ENCODE measurements at regions not wholly inside any gene's neighbourhood (a gene's known extent, or its start where the extent isn't known, plus 50 kb on each side); places are given as distances from the start of the nearest gene placed in this dataset.

- no peaks in the 10 kb centered on the region for H3K79me2 ChIP-seq (ENCODE audit: insufficient read depth, low read length)
- H3K4me3 ChIP-seq (ENCODE audit: low read depth in 1 of 2, low read length in 2 of 2) = no peak overlapping the region
- DNase-seq (no peak), ATAC-seq (ENCODE audit: insufficient read depth, low read depth) (no peak)
- no peaks in the 10 kb centered on the region for H3K4me1 ChIP-seq (ENCODE audit: insufficient read depth, low read length)
- no peaks in the 10 kb centered on the region for H3K27me3 ChIP-seq (ENCODE audit: insufficient read depth, low read length, poor library complexity)
- no peak overlapping the region for H2AFZ ChIP-seq (ENCODE audit: low read depth, low read length)
- H3K9ac ChIP-seq (ENCODE audit: low read depth, low read length) = no peak overlapping the region
- TF ChIP-seq CTCF (IDR thresholded peaks at IDR 0.05; ENCODE audit: borderline replicate concordance, extremely low read depth, low read length, poor library complexity, severe bottlenecking) = no peak
- TF ChIP-seq EZH2 (IDR thresholded peaks at IDR 0.05; ENCODE audit: borderline replicate concordance, low read depth, low read length, severe bottlenecking) = no peak
- H4K20me1 ChIP-seq (ENCODE audit: insufficient read depth, low read length) = no peaks in the 10 kb centered on the region
- no peaks in the 10 kb centered on the region for H3K36me3 ChIP-seq (ENCODE audit: insufficient read depth, low read length)
- H3K9me3 ChIP-seq (ENCODE audit: insufficient read depth, low read length, severe bottlenecking) = no peaks in the 10 kb centered on the region
- no peak overlapping the region for H3K27ac ChIP-seq (ENCODE audit: low read length)
- H3K4me2 ChIP-seq (ENCODE audit: insufficient read depth, low read length) = no peak overlapping the region
Observed at GRCh38 chr18:56066524-56067213, 478.7 kb upstream of the TCF4 start.

GRCh38 chr18:56065086-56065485 is 477.1 kb upstream of the TCF4 start:
- Histone ChIP-seq H3K79me2 (ENCODE audit: insufficient read depth, low read length) (no peaks in the 10 kb centered on the region), H3K27ac (ENCODE audit: low read length) (no peak overlapping the region), H3K4me2 (ENCODE audit: insufficient read depth, low read length) (no peak overlapping the region), H3K9ac (ENCODE audit: low read depth, low read length) (no peak overlapping the region), H4K20me1 (ENCODE audit: insufficient read depth, low read length) (no peaks in the 10 kb centered on the region), H3K9me3 (ENCODE audit: insufficient read depth, low read length, severe bottlenecking) (no peaks in the 10 kb centered on the region), H2AFZ (ENCODE audit: low read depth, low read length) (no peak overlapping the region), H3K27me3 (ENCODE audit: insufficient read depth, low read length, poor library complexity) (no peaks in the 10 kb centered on the region), H3K36me3 (ENCODE audit: insufficient read depth, low read length) (no peaks in the 10 kb centered on the region), H3K4me1 (ENCODE audit: insufficient read depth, low read length) (no peaks in the 10 kb centered on the region), H3K4me3 (ENCODE audit: low read depth in 1 of 2, low read length in 2 of 2) (no peak overlapping the region)
- no peak for TF ChIP-seq CTCF (IDR thresholded peaks at IDR 0.05; ENCODE audit: borderline replicate concordance, extremely low read depth, low read length, poor library complexity, severe bottlenecking)
- TF ChIP-seq EZH2 (IDR thresholded peaks at IDR 0.05; ENCODE audit: borderline replicate concordance, low read depth, low read length, severe bottlenecking) = no peak
- no peak for DNase-seq
- ATAC-seq (ENCODE audit: insufficient read depth, low read depth) = no peak

GRCh38 chr18:56062931-56063330 is 474.9 kb upstream of the TCF4 start:
- no peak for ATAC-seq (ENCODE audit: insufficient read depth, low read depth)
- DNase-seq = no peak
- Histone ChIP-seq H3K27me3 (ENCODE audit: insufficient read depth, low read length, poor library complexity) (no peaks in the 10 kb centered on the region), H2AFZ (ENCODE audit: low read depth, low read length) (no peak overlapping the region), H3K9ac (ENCODE audit: low read depth, low read length) (no peak overlapping the region), H3K27ac (ENCODE audit: low read length) (no peak overlapping the region), H3K36me3 (ENCODE audit: insufficient read depth, low read length) (no peaks in the 10 kb centered on the region), H3K4me2 (ENCODE audit: insufficient read depth, low read length) (no peak overlapping the region), H3K79me2 (ENCODE audit: insufficient read depth, low read length) (no peaks in the 10 kb centered on the region), H4K20me1 (ENCODE audit: insufficient read depth, low read length) (no peaks in the 10 kb centered on the region), H3K4me1 (ENCODE audit: insufficient read depth, low read length) (no peaks in the 10 kb centered on the region), H3K9me3 (ENCODE audit: insufficient read depth, low read length, severe bottlenecking) (no peaks in the 10 kb centered on the region), H3K4me3 (ENCODE audit: low read depth in 1 of 2, low read length in 2 of 2) (no peak overlapping the region)
- TF ChIP-seq CTCF (IDR thresholded peaks at IDR 0.05; ENCODE audit: borderline replicate concordance, extremely low read depth, low read length, poor library complexity, severe bottlenecking) = no peak
- no peak for TF ChIP-seq EZH2 (IDR thresholded peaks at IDR 0.05; ENCODE audit: borderline replicate concordance, low read depth, low read length, severe bottlenecking)
